GM23248 (cell line): ENCODE measurements at regions not wholly inside any gene's neighbourhood (a gene's known extent, or its start where the extent isn't known, plus 50 kb on each side); places are given as distances from the start of the nearest gene placed in this dataset.

Experiments used
- EZH2 ChIP-seq: fragments of 200-600 bp; sonication (generic); IDR thresholded peaks from 2 replicates; pipeline ENCODE4 v1.6.1; 2018; ENCODE audit warnings: antibody characterized with exemption, mild to moderate bottlenecking; ENCODE audit not compliant: insufficient read depth, poor library complexity, severe bottlenecking
- EZH2phosphoT487 ChIP-seq: fragments of 200-600 bp; sonication (generic); IDR thresholded peaks from 2 replicates; pipeline ENCODE4 v1.6.1; 2018; ENCODE audit warnings: antibody characterized with exemption, moderate library complexity, mild to moderate bottlenecking, low read depth; ENCODE audit not compliant: insufficient read depth

- TF ChIP-seq EZH2 (no peak), EZH2phosphoT487 (no peak)
Observed at GRCh38 chr1:171429137-171429536, 56.2 kb upstream of the PRRC2C start.
